HG03280 (cell line): ENCODE measurements at regions not wholly inside any gene's neighbourhood (a gene's known extent, or its start where the extent isn't known, plus 50 kb on each side); places are given as distances from the start of the nearest gene placed in this dataset.
"Not testable (repeated sequence)": the region's sequence is repeated elsewhere in the genome, so short reads cannot be mapped to it uniquely, and the experiment has no call there.

Experiments
- ATAC-seq: cut with Tn5 transposase; IDR thresholded peaks from one replicate; pipeline ENCODE4 v1.9.1; 2021; ENCODE audit warnings: mild to moderate bottlenecking, moderate library complexity; ENCODE audit not compliant: unreplicated experiment

DNA sequence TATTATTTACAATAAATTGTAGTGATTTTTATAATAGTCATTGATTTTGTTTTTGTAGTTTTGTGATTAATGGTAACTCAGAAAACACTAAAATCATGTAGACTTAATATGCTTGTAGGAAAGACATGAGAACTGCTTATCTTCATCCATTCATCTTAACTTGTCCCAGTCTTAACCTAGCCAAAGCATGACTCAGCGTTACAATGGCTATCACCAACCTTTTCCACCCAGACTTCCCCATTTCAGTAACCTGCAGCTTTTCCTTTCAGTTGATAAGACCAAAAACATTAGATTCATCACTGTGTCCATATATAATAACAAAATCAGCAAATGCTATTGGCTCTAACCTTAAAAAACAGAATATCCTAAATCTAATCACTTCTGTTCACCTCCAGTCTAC, 106.2 kb upstream of the KLF8 start:
- ATAC-seq: no peak

DNA sequence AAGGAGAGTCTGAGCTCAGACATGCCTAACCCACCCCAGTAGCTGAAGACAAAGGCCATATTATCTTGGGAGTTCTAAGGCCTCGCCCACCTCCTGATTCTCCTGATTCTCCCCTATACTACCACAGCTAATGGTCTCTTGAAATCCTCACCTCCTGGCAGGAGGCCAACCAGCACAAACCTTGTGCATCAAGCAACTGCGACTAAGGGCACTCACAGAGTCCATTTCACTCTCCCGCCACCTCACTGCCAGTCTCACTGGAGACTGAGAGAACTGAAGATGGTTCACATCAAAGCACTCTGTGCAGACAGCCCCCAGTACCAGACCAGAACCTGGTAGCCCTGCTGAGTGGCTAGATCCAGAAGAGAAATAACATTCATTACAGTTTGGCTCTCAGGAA, 102.1 kb upstream of the KLF8 start:
- no peak for ATAC-seq

DNA sequence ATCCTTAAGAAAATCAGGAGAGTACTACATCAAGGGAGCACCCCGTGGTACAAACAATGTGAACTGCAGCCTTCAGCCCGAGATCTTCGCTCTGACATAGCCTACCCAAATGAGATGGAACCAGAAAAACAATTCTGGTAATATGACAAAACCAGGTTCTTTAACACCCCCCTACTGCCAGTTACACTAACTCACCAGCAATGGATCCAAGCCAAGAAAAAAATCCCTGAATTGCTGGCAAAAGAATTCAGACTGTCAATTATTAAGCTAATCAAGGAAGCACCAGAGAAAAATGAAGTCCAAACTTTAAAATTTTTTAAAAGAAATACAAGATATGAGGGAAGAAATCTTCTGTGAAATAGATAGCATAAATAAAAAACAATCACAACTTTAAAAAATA, 101.7 kb upstream of the KLF8 start:
- no peak for ATAC-seq

DNA sequence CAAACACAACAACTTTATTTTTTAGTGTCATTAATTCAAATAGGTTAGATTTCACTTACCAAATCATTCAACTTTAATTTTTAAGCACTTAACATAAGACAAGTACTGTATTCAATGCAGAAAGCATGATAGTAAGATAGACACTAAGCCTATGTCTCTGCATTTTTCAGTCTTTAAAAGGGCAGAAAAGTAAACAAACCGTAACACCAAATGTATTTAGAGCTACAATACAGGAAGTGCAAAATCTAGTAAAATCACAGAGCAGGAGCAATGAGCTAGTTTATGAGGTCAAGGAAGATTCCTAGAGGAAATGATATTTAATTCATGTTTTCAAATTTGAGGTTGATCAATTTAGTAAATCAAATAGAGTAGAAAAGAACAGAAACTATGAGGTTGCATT, 68.0 kb upstream of the KLF8 start:
- not testable (repeated sequence) for ATAC-seq
